ENCODE measurements at regions not wholly inside any gene's neighbourhood (a gene's known extent, or its start where the extent isn't known, plus 50 kb on each side); places are given as distances from the start of the nearest gene placed in this dataset.

DNA sequence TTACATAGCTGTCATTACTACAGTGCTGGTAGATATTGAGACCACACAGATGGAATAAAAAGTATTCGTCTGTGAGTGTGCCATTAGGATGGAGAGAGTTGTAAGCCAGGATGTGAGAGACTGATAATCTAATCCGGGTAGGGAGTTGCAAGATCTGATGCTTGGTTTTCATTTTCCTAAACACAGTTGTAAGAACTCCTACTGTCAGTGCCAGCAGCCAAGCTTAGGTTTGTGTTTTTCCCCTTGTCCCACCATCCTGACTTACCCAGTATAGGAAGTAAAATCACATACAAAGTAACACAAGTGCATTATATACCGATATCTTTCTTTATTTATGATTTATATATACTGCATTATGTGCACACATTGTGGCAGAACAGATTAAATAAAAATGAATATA is 726.4 kb upstream of the PCDH20 start:
- Histone ChIP-seq H3K4me3 (ENCODE audit: insufficient read depth, low read depth, low read length) (no peak overlapping the region), H3K9ac (ENCODE audit: low read length) (no peak overlapping the region), H2AFZ (ENCODE audit: low read depth, low read length) (no peak overlapping the region), H3K27ac (ENCODE audit: low read depth, low read length) (no peak overlapping the region), H4K20me1 (ENCODE audit: insufficient read depth, low read length) (no peaks in the 10 kb centered on the region), H3K36me3 (ENCODE audit: insufficient read depth, low read length) (no peaks in the 10 kb centered on the region), H3K27me3 (ENCODE audit: insufficient read depth, low read length) (no peaks in the 10 kb centered on the region), H3K4me1 (ENCODE audit: insufficient read depth, low read length) (no peaks in the 10 kb centered on the region), H3K79me2 (ENCODE audit: insufficient read depth, low read length) (no peaks in the 10 kb centered on the region), H3K4me2 (ENCODE audit: low read length) (no peak overlapping the region), H3K9me3 (ENCODE audit: insufficient read depth, low read depth, low read length) (peaks cover 13% of the 10 kb centered on the region)
- Mint-ChIP-seq H3K4me1 (ENCODE audit: low read depth, unreplicated experiment) (no peaks in the 10 kb centered on the region), H3K36me3 (ENCODE audit: low read depth, unreplicated experiment) (no peaks in the 10 kb centered on the region), H3K27ac (ENCODE audit: unreplicated experiment) (no peak overlapping the region), H3K9me3 (ENCODE audit: unreplicated experiment) (peaks cover 5% of the 10 kb centered on the region), H3K27me3 (ENCODE audit: low read depth, unreplicated experiment) (no peaks in the 10 kb centered on the region), H3K4me3 (ENCODE audit: unreplicated experiment) (no peak overlapping the region)
- FAIRE-seq (no peak), DNase-seq (ENCODE audit: low read depth) (no peak)
- TF ChIP-seq, protein P1, sequence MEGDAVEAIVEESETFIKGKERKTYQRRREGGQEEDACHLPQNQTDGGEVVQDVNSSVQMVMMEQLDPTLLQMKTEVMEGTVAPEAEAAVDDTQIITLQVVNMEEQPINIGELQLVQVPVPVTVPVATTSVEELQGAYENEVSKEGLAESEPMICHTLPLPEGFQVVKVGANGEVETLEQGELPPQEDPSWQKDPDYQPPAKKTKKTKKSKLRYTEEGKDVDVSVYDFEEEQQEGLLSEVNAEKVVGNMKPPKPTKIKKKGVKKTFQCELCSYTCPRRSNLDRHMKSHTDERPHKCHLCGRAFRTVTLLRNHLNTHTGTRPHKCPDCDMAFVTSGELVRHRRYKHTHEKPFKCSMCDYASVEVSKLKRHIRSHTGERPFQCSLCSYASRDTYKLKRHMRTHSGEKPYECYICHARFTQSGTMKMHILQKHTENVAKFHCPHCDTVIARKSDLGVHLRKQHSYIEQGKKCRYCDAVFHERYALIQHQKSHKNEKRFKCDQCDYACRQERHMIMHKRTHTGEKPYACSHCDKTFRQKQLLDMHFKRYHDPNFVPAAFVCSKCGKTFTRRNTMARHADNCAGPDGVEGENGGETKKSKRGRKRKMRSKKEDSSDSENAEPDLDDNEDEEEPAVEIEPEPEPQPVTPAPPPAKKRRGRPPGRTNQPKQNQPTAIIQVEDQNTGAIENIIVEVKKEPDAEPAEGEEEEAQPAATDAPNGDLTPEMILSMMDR (IDR thresholded peaks at IDR 0.05; ENCODE audit: insufficient read depth, low read depth, low read length): no peak
- TF ChIP-seq EZH2 (IDR thresholded peaks at IDR 0.05; ENCODE audit: insufficient read depth, low read length): no peak

DNA sequence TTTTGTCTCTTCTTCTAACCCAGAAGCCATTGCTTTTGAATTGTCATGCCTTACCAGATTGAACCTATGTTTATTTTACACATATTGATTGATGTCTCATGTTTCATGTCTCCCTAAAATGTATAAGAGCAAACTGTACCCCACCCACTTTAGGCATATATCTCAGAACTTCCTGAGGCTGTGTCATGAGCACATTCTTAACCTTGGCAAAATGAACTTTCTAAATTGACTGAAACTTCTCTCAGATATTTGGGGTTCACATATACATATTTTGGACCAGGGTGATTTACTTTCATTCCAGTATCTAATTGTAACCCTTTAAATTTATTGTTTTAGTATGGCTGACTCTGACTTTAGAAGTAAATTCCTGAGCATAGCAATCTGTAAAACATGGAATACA is 723.9 kb upstream of the PCDH20 start:
- no peaks in the 10 kb centered on the region for H3K27me3 Mint-ChIP-seq (ENCODE audit: low read depth, unreplicated experiment)
- Histone ChIP-seq H3K9ac (ENCODE audit: low read length) (no peak overlapping the region), H3K36me3 (ENCODE audit: insufficient read depth, low read length) (no peaks in the 10 kb centered on the region), H3K27me3 (ENCODE audit: insufficient read depth, low read length) (no peaks in the 10 kb centered on the region), H3K27ac (ENCODE audit: low read depth, low read length) (no peak overlapping the region), H3K79me2 (ENCODE audit: insufficient read depth, low read length) (no peaks in the 10 kb centered on the region), H4K20me1 (ENCODE audit: insufficient read depth, low read length) (no peaks in the 10 kb centered on the region), H2AFZ (ENCODE audit: low read depth, low read length) (no peak overlapping the region), H3K4me2 (ENCODE audit: low read length) (no peak overlapping the region), H3K9me3 (ENCODE audit: insufficient read depth, low read depth, low read length) (peaks cover 13% of the 10 kb centered on the region), H3K4me3 (ENCODE audit: insufficient read depth, low read depth, low read length) (no peak overlapping the region), H3K4me1 (ENCODE audit: insufficient read depth, low read length) (no peaks in the 10 kb centered on the region)
- FAIRE-seq: no peak
- peaks cover 7% of the 10 kb centered on the region for H3K9me3 Mint-ChIP-seq (ENCODE audit: unreplicated experiment)
- H3K27ac Mint-ChIP-seq (ENCODE audit: unreplicated experiment): no peak overlapping the region
- H3K4me3 Mint-ChIP-seq (ENCODE audit: unreplicated experiment): no peak overlapping the region
- H3K4me1 Mint-ChIP-seq (ENCODE audit: low read depth, unreplicated experiment): no peaks in the 10 kb centered on the region
- no peak for TF ChIP-seq EZH2 (IDR thresholded peaks at IDR 0.05; ENCODE audit: insufficient read depth, low read length)
- TF ChIP-seq, protein P1 (IDR thresholded peaks at IDR 0.05; ENCODE audit: insufficient read depth, low read depth, low read length): no peak
- no peaks in the 10 kb centered on the region for H3K36me3 Mint-ChIP-seq (ENCODE audit: low read depth, unreplicated experiment)
- DNase-seq (ENCODE audit: low read depth): no peak

DNA sequence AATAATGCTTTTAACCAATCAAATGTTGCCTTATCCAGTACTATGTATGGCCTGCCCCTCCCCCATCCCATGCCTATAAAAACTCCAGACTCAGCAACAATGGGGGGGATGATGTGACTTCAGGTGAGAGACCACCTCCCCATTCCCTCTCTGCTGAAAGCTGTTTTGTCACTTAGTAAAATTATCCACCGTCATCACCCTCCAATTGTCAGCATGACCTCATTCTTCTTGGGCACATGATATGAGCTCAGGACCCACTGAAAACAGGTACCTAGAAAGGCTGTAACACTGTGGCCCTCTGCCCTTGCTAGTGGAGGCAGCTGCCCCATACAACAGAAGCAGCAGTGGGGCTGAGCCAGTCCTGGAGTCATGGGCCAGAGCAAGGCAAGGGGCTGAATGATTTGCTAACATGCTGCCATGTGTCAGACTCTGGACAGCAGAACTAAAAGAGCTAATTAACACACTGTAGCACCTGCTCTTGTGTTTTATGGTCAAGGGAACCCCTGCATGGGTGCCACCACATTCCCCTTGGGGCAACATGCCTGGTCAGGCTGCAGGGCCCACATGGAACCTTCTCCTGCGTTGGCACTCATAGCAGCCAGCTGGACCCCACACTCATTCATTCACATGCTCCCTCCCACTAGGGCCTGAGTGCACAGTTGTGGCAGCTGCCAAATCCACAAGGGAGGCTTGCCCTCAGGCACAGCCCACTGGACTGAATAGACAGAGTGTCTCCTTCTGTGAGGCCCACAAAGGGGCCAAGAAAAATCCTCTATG is 722.2 kb upstream of the PCDH20 start:
- no peaks in the 10 kb centered on the region for H3K36me3 ChIP-seq (ENCODE audit: insufficient read depth, low read length)
- no peak overlapping the region for H3K4me3 ChIP-seq (ENCODE audit: insufficient read depth, low read depth, low read length)
- no peaks in the 10 kb centered on the region for H3K27me3 ChIP-seq (ENCODE audit: insufficient read depth, low read length)
- H3K27ac ChIP-seq (ENCODE audit: low read depth, low read length): no peak overlapping the region
- no peak overlapping the region for H3K9ac ChIP-seq (ENCODE audit: low read length)
- DNase-seq (ENCODE audit: low read depth) (no peak), FAIRE-seq (no peak)
- no peak overlapping the region for H3K4me3 Mint-ChIP-seq (ENCODE audit: unreplicated experiment)
- peaks cover 11% of the 10 kb centered on the region for H3K9me3 ChIP-seq (ENCODE audit: insufficient read depth, low read depth, low read length)
- H3K4me1 ChIP-seq (ENCODE audit: insufficient read depth, low read length): no peaks in the 10 kb centered on the region
- no peaks in the 10 kb centered on the region for H3K4me1 Mint-ChIP-seq (ENCODE audit: low read depth, unreplicated experiment)
- H2AFZ ChIP-seq (ENCODE audit: low read depth, low read length): no peak overlapping the region
- TF ChIP-seq, protein P1 (IDR thresholded peaks at IDR 0.05; ENCODE audit: insufficient read depth, low read depth, low read length): no peak
- no peak for TF ChIP-seq EZH2 (IDR thresholded peaks at IDR 0.05; ENCODE audit: insufficient read depth, low read length)
- H3K9me3 Mint-ChIP-seq (ENCODE audit: unreplicated experiment): peaks cover 7% of the 10 kb centered on the region
- no peaks in the 10 kb centered on the region for H4K20me1 ChIP-seq (ENCODE audit: insufficient read depth, low read length)
- no peak overlapping the region for H3K4me2 ChIP-seq (ENCODE audit: low read length)
- H3K27ac Mint-ChIP-seq (ENCODE audit: unreplicated experiment): no peak overlapping the region
- H3K27me3 Mint-ChIP-seq (ENCODE audit: low read depth, unreplicated experiment): no peaks in the 10 kb centered on the region
- no peaks in the 10 kb centered on the region for H3K36me3 Mint-ChIP-seq (ENCODE audit: low read depth, unreplicated experiment)
- no peaks in the 10 kb centered on the region for H3K79me2 ChIP-seq (ENCODE audit: insufficient read depth, low read length)

Data from astrocyte (in vitro differentiated cells and primary cell).